ENCODE measurements at regions not wholly inside any gene's neighbourhood (a gene's known extent, or its start where the extent isn't known, plus 50 kb on each side); places are given as distances from the start of the nearest gene placed in this dataset.

- DNase-seq: no peak
These were observed 89.5 kb upstream of the AUTS2 start for GRCh38 chr7:69508736-69509135.

- no peak for DNase-seq
These were observed 88.2 kb upstream of the AUTS2 start for GRCh38 chr7:69510114-69510513.

- no peak for DNase-seq
These were observed 82.6 kb upstream of the AUTS2 start for GRCh38 chr7:69515495-69516212.

- DNase-seq: no peak
These were observed 81.9 kb upstream of the AUTS2 start for GRCh38 chr7:69516238-69516820.

GRCh38 chr7:69517985-69518704, 80.1 kb upstream of the AUTS2 start:
- no peak for DNase-seq

GRCh38 chr7:69518705-69519077, 79.6 kb upstream of the AUTS2 start:
- DNase-seq: peak; percentile 3 to 13

GRCh38 chr7:69526570-69526969, 71.7 kb upstream of the AUTS2 start:
- DNase-seq: no peak

- DNase-seq: no peak
These were observed 70.6 kb upstream of the AUTS2 start for GRCh38 chr7:69527706-69528105.

- DNase-seq: no peak
These were observed 67.2 kb upstream of the AUTS2 start for GRCh38 chr7:69531050-69531449.

GRCh38 chr7:69534461-69535041, 63.7 kb upstream of the AUTS2 start:
- DNase-seq: no peak

GRCh38 chr7:69537691-69538090, 60.6 kb upstream of the AUTS2 start:
- DNase-seq: no peak

- no peak for DNase-seq
These were observed 58.7 kb upstream of the AUTS2 start for GRCh38 chr7:69539531-69539930.

GRCh38 chr7:69540287-69540686, 58.0 kb upstream of the AUTS2 start:
- no peak for DNase-seq

- DNase-seq: peak in 1 of 2 donors; percentile 60
These were observed 56.4 kb upstream of the AUTS2 start for GRCh38 chr7:69541779-69542432.

GRCh38 chr7:69545175-69545574, 53.1 kb upstream of the AUTS2 start:
- no peak for DNase-seq

All from inflammatory macrophage treated with lipopolysaccharide for 1 hour (primary cell).